HG03378 (cell line): ENCODE measurements at regions not wholly inside any gene's neighbourhood (a gene's known extent, or its start where the extent isn't known, plus 50 kb on each side); places are given as distances from the start of the nearest gene placed in this dataset.

Experiments
- ATAC-seq: cut with Tn5 transposase; IDR thresholded peaks from one replicate; pipeline ENCODE4 v1.9.1; 2021; ENCODE audit warnings: mild to moderate bottlenecking, moderate library complexity; ENCODE audit not compliant: unreplicated experiment

- no peak for ATAC-seq
These were observed 357.6 kb upstream of the ZP4 start for GRCh38 chr1:238248356-238248755.

GRCh38 chr1:238242181-238242580 lies 351.5 kb upstream of the ZP4 start:
- ATAC-seq, result no peak

GRCh38 chr1:238241607-238242006 lies 350.9 kb upstream of the ZP4 start:
- no peak for ATAC-seq

- no peak for ATAC-seq
These were observed 348.6 kb upstream of the ZP4 start for GRCh38 chr1:238239343-238239742.

- no peak for ATAC-seq
These were observed 343.2 kb upstream of the ZP4 start for GRCh38 chr1:238233966-238234365.

- ATAC-seq, result no peak
These were observed 341.5 kb upstream of the ZP4 start for GRCh38 chr1:238232084-238232710.

- ATAC-seq, result no peak
These were observed 336.1 kb upstream of the ZP4 start for GRCh38 chr1:238226810-238227209.

- no peak for ATAC-seq
These were observed 332.4 kb upstream of the ZP4 start for GRCh38 chr1:238223076-238223640.

- no peak for ATAC-seq
These were observed 331.0 kb upstream of the ZP4 start for GRCh38 chr1:238221738-238222137.

- no peak for ATAC-seq
These were observed 323.7 kb upstream of the ZP4 start for GRCh38 chr1:238214449-238214848.

- no peak for ATAC-seq
These were observed 314.4 kb upstream of the ZP4 start for GRCh38 chr1:238205045-238205662.

- no peak for ATAC-seq
These were observed 311.3 kb upstream of the ZP4 start for GRCh38 chr1:238201992-238202391.

- ATAC-seq, result no peak
These were observed 308.6 kb upstream of the ZP4 start for GRCh38 chr1:238199325-238199724.

GRCh38 chr1:238196516-238196915 lies 305.8 kb upstream of the ZP4 start:
- ATAC-seq, result no peak

GRCh38 chr1:238191170-238191569 lies 300.4 kb upstream of the ZP4 start:
- no peak for ATAC-seq

GRCh38 chr1:238187575-238187949 lies 296.8 kb upstream of the ZP4 start:
- no peak for ATAC-seq

- no peak for ATAC-seq
These were observed 296.3 kb upstream of the ZP4 start for GRCh38 chr1:238186887-238187574.

GRCh38 chr1:238177960-238178645 lies 287.4 kb upstream of the ZP4 start:
- no peak for ATAC-seq

- no peak for ATAC-seq
These were observed 286.6 kb upstream of the ZP4 start for GRCh38 chr1:238177351-238177750.

GRCh38 chr1:238176441-238176840 lies 285.7 kb upstream of the ZP4 start:
- no peak for ATAC-seq

- ATAC-seq, result no peak
These were observed 281.3 kb upstream of the ZP4 start for GRCh38 chr1:238171985-238172384.
